ENCODE measurements at regions not wholly inside any gene's neighbourhood (a gene's known extent, or its start where the extent isn't known, plus 50 kb on each side); places are given as distances from the start of the nearest gene placed in this dataset.
"Not testable (repeated sequence)": the region's sequence is repeated elsewhere in the genome, so short reads cannot be mapped to it uniquely, and the experiment has no call there.

GRCh38 chr17:71753070-71753469 lies 367.8 kb upstream of the SOX9 start:
- DNase-seq, result no peak

GRCh38 chr17:71757156-71757555 lies 363.7 kb upstream of the SOX9 start:
- DNase-seq, result no peak

- DNase-seq, result no peak
These were observed 362.9 kb upstream of the SOX9 start for GRCh38 chr17:71757956-71758355.

GRCh38 chr17:71759422-71760060 lies 361.3 kb upstream of the SOX9 start:
- DNase-seq, result no peak

- DNase-seq, result no peak
These were observed 360.6 kb upstream of the SOX9 start for GRCh38 chr17:71760062-71760720.

- DNase-seq, result no peak
These were observed 358.3 kb upstream of the SOX9 start for GRCh38 chr17:71762526-71762925.

GRCh38 chr17:71764505-71764904 lies 356.3 kb upstream of the SOX9 start:
- DNase-seq, result peak in 6 of 51 donors; percentile 0 to 8 (median 2)

- DNase-seq, result no peak
These were observed 355.4 kb upstream of the SOX9 start for GRCh38 chr17:71765437-71765836.

GRCh38 chr17:71769850-71770249 lies 351.0 kb upstream of the SOX9 start:
- DNase-seq, result no peak

- DNase-seq, result no peak
These were observed 343.7 kb upstream of the SOX9 start for GRCh38 chr17:71777048-71777640.

GRCh38 chr17:71779482-71779881 lies 341.3 kb upstream of the SOX9 start:
- DNase-seq, result no peak

GRCh38 chr17:71780596-71780995 lies 340.2 kb upstream of the SOX9 start:
- DNase-seq, result no peak

- not testable (repeated sequence) for DNase-seq
These were observed 338.8 kb upstream of the SOX9 start for GRCh38 chr17:71782021-71782420.

- no peak for DNase-seq
These were observed 330.0 kb upstream of the SOX9 start for GRCh38 chr17:71790791-71791190.

- DNase-seq, result no peak
These were observed 329.5 kb upstream of the SOX9 start for GRCh38 chr17:71791311-71791710.

- peak in 2 of 51 donors; percentile 0 to 1 for DNase-seq
These were observed 327.9 kb upstream of the SOX9 start for GRCh38 chr17:71792966-71793365.

- no peak for DNase-seq
These were observed 327.3 kb upstream of the SOX9 start for GRCh38 chr17:71793518-71793917.

GRCh38 chr17:71798701-71799100 lies 322.1 kb upstream of the SOX9 start:
- DNase-seq, result no peak

GRCh38 chr17:71799657-71800056 lies 321.2 kb upstream of the SOX9 start:
- DNase-seq, result no peak

- DNase-seq, result peak in 27 of 51 donors; percentile 3 to 58 (median 24)
These were observed 319.5 kb upstream of the SOX9 start for GRCh38 chr17:71801301-71801700.

- DNase-seq, result no peak
These were observed 318.2 kb upstream of the SOX9 start for GRCh38 chr17:71802663-71803062.

- no peak for DNase-seq
These were observed 317.1 kb upstream of the SOX9 start for GRCh38 chr17:71803656-71804284.

GRCh38 chr17:71809537-71809936 lies 311.3 kb upstream of the SOX9 start:
- no peak for DNase-seq
